AG08395 (cell line): ENCODE measurements at regions not wholly inside any gene's neighbourhood (a gene's known extent, or its start where the extent isn't known, plus 50 kb on each side); places are given as distances from the start of the nearest gene placed in this dataset.
"Not testable (repeated sequence)": the region's sequence is repeated elsewhere in the genome, so short reads cannot be mapped to it uniquely, and the experiment has no call there.

Experiments used
- DNase-seq: peaks from one replicate; pipeline ENCODE4 v3.0.0; 2012; ENCODE audit warnings: mixed read lengths, low spot score

- DNase-seq = no peak
Measured at GRCh38 chr18:14189858-14190257, 57.6 kb upstream of the ZNF519 start.

- not testable (repeated sequence) for DNase-seq
Measured at GRCh38 chr18:14188751-14189406, 56.6 kb upstream of the ZNF519 start.
